ENCODE measurements at regions not wholly inside any gene's neighbourhood (a gene's known extent, or its start where the extent isn't known, plus 50 kb on each side); places are given as distances from the start of the nearest gene placed in this dataset.

- TF ChIP-seq CTCF (IDR thresholded peaks at IDR 0.05; ENCODE audit: borderline replicate concordance, extremely low read depth, low read length, poor library complexity, severe bottlenecking) (no peak), EZH2 (IDR thresholded peaks at IDR 0.05; ENCODE audit: borderline replicate concordance, low read depth, low read length, severe bottlenecking) (no peak)
These were observed 490.9 kb downstream of the NPHP4 start for GRCh38 chr1:5501206-5501930.
